CD4-positive, alpha-beta T cell (primary cell): ENCODE measurements at regions not wholly inside any gene's neighbourhood (a gene's known extent, or its start where the extent isn't known, plus 50 kb on each side); places are given as distances from the start of the nearest gene placed in this dataset.

Experiments used
- ATAC-seq: fragments of 200-7000 bp; cut with Tn5 transposase; one replicate; pipeline ENCODE4 v1.10.0; 2022; ENCODE audit warnings: mild to moderate bottlenecking; ENCODE audit not compliant: poor library complexity
- CTCF ChIA-PET: fragments of 350-600 bp; sonication (Branson Sonifier 250); formaldehyde crosslinking; loops from one replicate; lab custom pipeline; 2021; ENCODE audit warnings: antibody characterized with exemption, inconsistent platforms; lab: Charles Lee
- POLR2A ChIA-PET: fragments of 350-600 bp; sonication (Branson Sonifier 250); formaldehyde crosslinking; loops from one replicate; lab custom pipeline; 2021; ENCODE audit warnings: antibody characterized with exemption, inconsistent platforms; lab: Charles Lee
- DNase-seq, 14 experiments: peaks; one replicate each; pipeline ENCODE4 v3.0.0-alpha.2; 2013 to 2020; ENCODE audit warnings: mixed read lengths in 2 of 14
- H3K27ac ChIP-seq, 2 donors: one replicate each; pipeline versions ENCODE4 v1.5.1 to v1.7.0; 2013; ENCODE audit warnings: low read length in 2 of 2, low read depth in 1 of 2, mild to moderate bottlenecking in 1 of 2
- H3K27me3 ChIP-seq, 2 experiments: 1 replicate in 1 of 2; 2 replicates in 1 of 2; pipeline versions ENCODE4 v1.6.1 to v1.7.0; 2013; ENCODE audit warnings: low read length in 2 of 2, control low read depth in 1 of 2, mild to moderate bottlenecking in 1 of 2, moderate library complexity in 1 of 2; ENCODE audit not compliant: insufficient read depth in 2 of 2, control insufficient read depth in 1 of 2
- H3K36me3 ChIP-seq: one replicate; pipeline ENCODE4 v1.6.1; 2013; ENCODE audit warnings: low read length, control low read depth; ENCODE audit not compliant: insufficient read depth
- H3K4me1 ChIP-seq: one replicate; pipeline ENCODE4 v1.6.1; 2013; ENCODE audit warnings: low read length, control low read depth; ENCODE audit not compliant: insufficient read depth
- H3K4me3 ChIP-seq: one replicate; pipeline ENCODE4 v1.5.1; 2013; ENCODE audit warnings: mild to moderate bottlenecking, low read length, moderate library complexity
- H3K9me3 ChIP-seq, 2 experiments: 1 replicate in 1 of 2; 2 replicates in 1 of 2; pipeline versions ENCODE4 v1.6.1 to v1.7.0; 2013; ENCODE audit warnings: low read length in 2 of 2, mild to moderate bottlenecking in 2 of 2, control low read depth in 1 of 2, moderate library complexity in 1 of 2; ENCODE audit not compliant: control insufficient read depth in 1 of 2, insufficient read depth in 1 of 2
- H3K27ac Mint-ChIP-seq: one replicate; pipeline ENCODE4 v1.8.0; 2020; ENCODE audit warnings: mixed read lengths
- H3K27me3 Mint-ChIP-seq: one replicate; pipeline ENCODE4 v1.8.0; 2021; ENCODE audit warnings: mixed read lengths
- H3K36me3 Mint-ChIP-seq: one replicate; pipeline ENCODE4 v1.8.0; 2021; ENCODE audit warnings: low read depth, mixed read lengths
- H3K4me1 Mint-ChIP-seq: one replicate; pipeline ENCODE4 v1.8.0; 2021; ENCODE audit warnings: low read depth, mixed read lengths
- H3K4me3 Mint-ChIP-seq: one replicate; pipeline ENCODE4 v1.8.0; 2020; ENCODE audit warnings: mild to moderate bottlenecking, mixed read lengths
- H3K9me3 Mint-ChIP-seq: one replicate; pipeline ENCODE4 v1.8.0; 2020; ENCODE audit warnings: mixed read lengths
- CTCF ChIP-seq: fragments of 200-600 bp; IDR thresholded peaks from one replicate; pipeline ENCODE4 v1.8.0; 2022; ENCODE audit warnings: antibody characterized with exemption, mild to moderate bottlenecking
- intact Hi-C, 2 experiments: fragments of 100-400 bp; cut with DNase I in 1 of 2; cut with micrococcal nuclease in 1 of 2; formaldehyde crosslinking; loops; one replicate each; pipeline versions ENCODE4 v1.15.1 to v1.9.0; 2023 to 2025; cut with DNase I, micrococcal nuclease

GRCh38 chr7:3242398-3242972 lies 58.6 kb upstream of the SDK1 start:
- H3K4me1 Mint-ChIP-seq: no peaks in the 10 kb centered on the region
- ChIA-PET POLR2A (no interaction called here), CTCF (no interaction called here)
- no peaks in the 10 kb centered on the region for H3K36me3 Mint-ChIP-seq
- Histone ChIP-seq H3K27me3 (no peaks in the 10 kb centered on the region), H3K4me3 (no peak overlapping the region), H3K27ac (no peak overlapping the region), H3K4me1 (no peaks in the 10 kb centered on the region), H3K9me3 (peaks cover 0 to 4% of the 10 kb centered on the region in 2 experiments), H3K36me3 (no peaks in the 10 kb centered on the region)
- TF ChIP-seq CTCF: no peak
- H3K27me3 Mint-ChIP-seq: peaks cover 4% of the 10 kb centered on the region
- no peak for ATAC-seq
- no peak for DNase-seq
- H3K27ac Mint-ChIP-seq: no peak overlapping the region
- H3K4me3 Mint-ChIP-seq: no peak overlapping the region
- no peaks in the 10 kb centered on the region for H3K9me3 Mint-ChIP-seq
- intact Hi-C loops: no loop called here

GRCh38 chr7:3243256-3243655 lies 57.8 kb upstream of the SDK1 start:
- no peaks in the 10 kb centered on the region for H3K4me1 ChIP-seq
- no peak for DNase-seq
- Mint-ChIP-seq H3K36me3 (no peaks in the 10 kb centered on the region), H3K9me3 (no peaks in the 10 kb centered on the region), H3K27ac (no peak overlapping the region), H3K27me3 (peaks cover 4% of the 10 kb centered on the region), H3K4me3 (no peak overlapping the region), H3K4me1 (no peaks in the 10 kb centered on the region)
- no peaks in the 10 kb centered on the region for H3K27me3 ChIP-seq
- no peak for TF ChIP-seq CTCF
- no peak overlapping the region for H3K27ac ChIP-seq
- ATAC-seq: no peak
- peaks cover 0 to 4% of the 10 kb centered on the region in 2 experiments for H3K9me3 ChIP-seq
- ChIA-PET CTCF (interaction anchor here (0.7 kb wide), 1 partner anchor 150 kb away, joined by 3 read pairs; no protein-coding TSS in a partner anchor), POLR2A (no interaction called here)
- intact Hi-C loops: no loop called here
- no peak overlapping the region for H3K4me3 ChIP-seq
- no peaks in the 10 kb centered on the region for H3K36me3 ChIP-seq

GRCh38 chr7:3243680-3244079 lies 57.4 kb upstream of the SDK1 start:
- ChIA-PET POLR2A (no interaction called here), CTCF (interaction anchor here (0.7 kb wide), 1 partner anchor 150 kb away, joined by 3 read pairs; no protein-coding TSS in a partner anchor)
- Histone ChIP-seq H3K4me3 (no peak overlapping the region), H3K27me3 (no peaks in the 10 kb centered on the region), H3K4me1 (no peaks in the 10 kb centered on the region), H3K36me3 (no peaks in the 10 kb centered on the region), H3K27ac (no peak overlapping the region), H3K9me3 (peaks cover 0 to 4% of the 10 kb centered on the region in 2 experiments)
- Mint-ChIP-seq H3K27me3 (peaks cover 4% of the 10 kb centered on the region), H3K27ac (no peak overlapping the region), H3K9me3 (no peaks in the 10 kb centered on the region), H3K36me3 (no peaks in the 10 kb centered on the region), H3K4me1 (no peaks in the 10 kb centered on the region), H3K4me3 (no peak overlapping the region)
- intact Hi-C loops: no loop called here
- TF ChIP-seq CTCF: no peak
- no peak for DNase-seq
- ATAC-seq: no peak
